AG10803 (cell line): ENCODE measurements at regions not wholly inside any gene's neighbourhood (a gene's known extent, or its start where the extent isn't known, plus 50 kb on each side); places are given as distances from the start of the nearest gene placed in this dataset.

Experiments used
- DNase-seq: peaks from one replicate; pipeline ENCODE4 v3.0.0; 2010; ENCODE audit warnings: low read depth
- H3K4me3 ChIP-seq: 2 replicates; pipeline ENCODE4 v1.5.1; 2011; ENCODE audit warnings: mild to moderate bottlenecking, low read length, control low read depth
- TF ChIP-seq, protein P1 (sequence below): conservative IDR thresholded peaks from 2 replicates; pipeline ENCODE4 v1.5.1; 2011; ENCODE audit warnings: mild to moderate bottlenecking, low read length, control low read depth, inconsistent platforms

DNA sequence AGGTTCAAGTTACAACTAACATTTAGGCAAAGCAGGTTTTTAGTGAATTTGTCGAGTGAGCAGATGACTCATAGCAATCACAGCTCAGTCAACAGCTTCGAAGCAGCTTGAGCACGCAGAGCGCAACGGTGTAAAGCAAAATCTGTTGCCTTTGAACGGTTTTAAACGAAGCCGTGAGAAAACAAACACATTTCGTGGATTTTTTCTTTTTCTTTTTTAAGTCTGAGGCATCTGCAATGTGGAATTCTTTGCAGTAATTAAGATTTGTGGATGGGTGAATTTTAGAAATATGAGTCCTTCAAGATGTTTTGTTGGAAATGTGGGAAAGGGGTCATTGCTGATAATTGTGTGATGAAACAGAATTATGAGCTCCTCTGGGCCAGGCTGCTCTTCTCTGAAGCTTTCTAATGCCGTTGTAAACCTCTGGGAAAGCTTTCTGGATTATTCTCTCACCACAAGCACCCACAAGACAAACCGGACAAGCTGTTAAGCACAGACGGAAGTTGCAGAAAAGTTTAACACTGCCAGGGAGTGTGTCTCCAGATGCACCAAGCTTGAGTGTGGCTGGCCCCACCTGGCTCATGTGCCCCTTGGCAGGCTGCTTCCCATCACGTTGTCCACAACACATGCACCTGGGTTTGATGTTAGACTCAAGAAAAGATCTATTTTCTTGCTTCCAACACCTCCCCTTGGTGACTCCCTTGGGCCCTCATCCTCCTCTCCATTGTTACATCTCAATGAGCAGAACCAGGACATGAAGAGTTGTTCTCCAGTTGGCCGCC, 224.7 kb downstream of the ACKR3 start:
- TF ChIP-seq, protein P1, sequence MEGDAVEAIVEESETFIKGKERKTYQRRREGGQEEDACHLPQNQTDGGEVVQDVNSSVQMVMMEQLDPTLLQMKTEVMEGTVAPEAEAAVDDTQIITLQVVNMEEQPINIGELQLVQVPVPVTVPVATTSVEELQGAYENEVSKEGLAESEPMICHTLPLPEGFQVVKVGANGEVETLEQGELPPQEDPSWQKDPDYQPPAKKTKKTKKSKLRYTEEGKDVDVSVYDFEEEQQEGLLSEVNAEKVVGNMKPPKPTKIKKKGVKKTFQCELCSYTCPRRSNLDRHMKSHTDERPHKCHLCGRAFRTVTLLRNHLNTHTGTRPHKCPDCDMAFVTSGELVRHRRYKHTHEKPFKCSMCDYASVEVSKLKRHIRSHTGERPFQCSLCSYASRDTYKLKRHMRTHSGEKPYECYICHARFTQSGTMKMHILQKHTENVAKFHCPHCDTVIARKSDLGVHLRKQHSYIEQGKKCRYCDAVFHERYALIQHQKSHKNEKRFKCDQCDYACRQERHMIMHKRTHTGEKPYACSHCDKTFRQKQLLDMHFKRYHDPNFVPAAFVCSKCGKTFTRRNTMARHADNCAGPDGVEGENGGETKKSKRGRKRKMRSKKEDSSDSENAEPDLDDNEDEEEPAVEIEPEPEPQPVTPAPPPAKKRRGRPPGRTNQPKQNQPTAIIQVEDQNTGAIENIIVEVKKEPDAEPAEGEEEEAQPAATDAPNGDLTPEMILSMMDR = no peak
- no peak overlapping the region for H3K4me3 ChIP-seq
- peak; percentile 85 for DNase-seq

DNA sequence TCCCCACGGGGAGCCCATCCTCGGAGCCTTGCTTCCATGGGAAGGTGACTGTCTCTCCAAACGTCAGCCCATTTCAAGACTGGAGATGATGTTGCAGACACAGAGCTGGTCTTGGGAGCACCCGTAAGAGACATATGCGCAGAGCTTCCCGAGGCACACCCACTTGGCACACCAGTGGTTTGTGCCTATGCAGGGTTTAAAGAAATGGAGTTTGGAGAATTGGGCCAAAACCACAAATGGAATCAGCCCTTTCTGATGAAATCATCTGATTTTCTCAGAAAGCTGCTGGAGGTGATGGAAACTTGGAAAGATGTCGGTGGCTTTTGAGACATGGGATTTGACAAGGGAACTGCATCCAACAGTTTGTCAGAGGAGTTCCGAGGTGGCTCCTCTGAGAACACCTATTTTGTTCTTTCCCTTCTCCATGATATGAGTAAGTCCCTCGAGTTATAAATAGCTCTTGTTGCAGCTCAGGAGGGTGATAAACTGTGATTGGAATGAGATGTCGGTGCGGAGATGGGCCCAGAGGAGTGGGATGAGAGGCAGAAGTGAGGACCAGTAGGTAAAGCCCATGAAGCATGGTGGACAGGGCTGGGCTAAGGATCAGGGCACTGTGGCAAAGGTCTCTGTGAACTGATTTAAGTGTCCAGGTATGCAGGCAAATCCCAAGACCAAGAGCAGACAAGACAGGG, 225.7 kb downstream of the ACKR3 start:
- peak; percentile 66 for DNase-seq
- no peak overlapping the region for H3K4me3 ChIP-seq
- TF ChIP-seq, protein P1 = no peak

DNA sequence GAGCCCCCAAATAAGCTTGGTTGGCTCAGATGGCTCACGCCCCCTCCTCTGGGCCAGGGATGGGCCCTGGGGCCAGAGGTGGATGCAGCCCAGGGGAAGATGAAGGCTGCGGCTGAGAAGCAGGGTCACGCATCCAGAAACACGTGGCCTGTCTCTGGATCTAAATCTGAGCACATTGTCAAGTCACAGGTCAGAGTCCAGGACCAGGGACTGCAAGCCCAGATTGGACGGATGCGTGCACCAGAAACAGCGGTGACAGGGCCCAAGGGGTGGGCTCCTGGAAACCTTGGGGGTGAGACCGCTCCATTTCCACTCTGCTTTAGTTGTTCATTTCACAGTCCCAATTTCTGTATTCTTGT, 226.2 kb downstream of the ACKR3 start:
- no peak for DNase-seq
- no peak overlapping the region for H3K4me3 ChIP-seq
- TF ChIP-seq, protein P1 = no peak

DNA sequence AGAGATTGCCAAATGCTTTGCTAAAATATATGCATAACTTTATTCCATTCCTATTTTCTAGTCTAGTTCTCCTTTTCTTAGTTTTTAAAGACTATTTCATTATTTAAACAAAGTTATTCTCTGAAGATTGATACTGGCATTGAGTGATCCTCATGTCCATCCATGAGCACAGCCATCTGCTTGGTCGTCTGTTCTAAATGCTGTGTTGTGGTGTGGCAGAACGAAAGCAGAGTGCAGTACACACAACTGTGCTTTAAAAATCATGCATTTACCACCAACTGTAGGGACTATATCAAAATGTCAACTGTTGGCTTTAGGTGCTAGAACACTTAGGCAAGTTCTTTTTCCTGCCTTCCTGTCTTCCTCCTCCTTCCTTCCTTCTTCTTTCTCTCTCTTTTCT, 226.6 kb downstream of the ACKR3 start:
- TF ChIP-seq, protein P1 = no peak
- DNase-seq = no peak
- H3K4me3 ChIP-seq = no peak overlapping the region

DNA sequence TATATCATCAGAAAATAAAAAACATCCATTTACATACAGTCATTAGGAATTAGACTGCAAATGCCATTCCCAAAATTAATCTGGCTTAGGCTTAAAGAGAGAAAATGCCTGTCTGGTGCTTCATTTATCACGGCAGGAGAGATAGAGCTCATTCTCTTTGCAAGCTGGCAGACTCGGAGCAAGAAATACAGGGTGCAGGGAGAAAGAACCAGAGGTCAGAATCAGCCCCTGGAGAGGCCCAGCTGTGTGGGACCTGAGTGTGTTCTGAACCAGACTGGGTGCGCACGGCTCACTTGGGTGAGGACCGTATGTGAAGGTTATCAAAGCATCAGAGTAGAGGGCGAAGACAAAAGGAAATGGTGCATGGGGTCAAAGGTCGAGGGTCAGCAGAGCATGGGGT, 227.8 kb downstream of the ACKR3 start:
- no peak for DNase-seq
- TF ChIP-seq, protein P1 = no peak
- no peak overlapping the region for H3K4me3 ChIP-seq

DNA sequence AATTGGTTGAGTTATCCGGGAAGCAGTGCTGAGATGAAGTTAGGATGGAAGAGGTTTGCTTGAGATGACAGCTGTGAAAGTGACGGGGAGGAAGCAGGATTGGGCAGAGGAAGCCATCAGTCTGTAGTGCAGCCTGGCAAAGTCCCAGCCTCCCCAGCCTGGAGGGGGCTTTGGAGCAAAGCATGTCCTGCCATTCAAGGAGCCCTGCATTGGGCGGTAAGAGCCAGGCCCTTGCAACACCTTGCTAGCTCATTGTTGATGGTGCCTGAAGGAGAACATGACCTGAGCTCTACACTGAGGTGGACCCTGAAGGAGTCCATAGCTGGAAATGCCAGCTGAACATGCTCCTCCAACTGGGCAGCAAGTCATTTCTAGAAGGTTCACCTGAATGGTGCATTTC, 228.9 kb downstream of the ACKR3 start:
- DNase-seq = no peak
- TF ChIP-seq, protein P1 = no peak
- no peak overlapping the region for H3K4me3 ChIP-seq
